ENCODE measurements at regions not wholly inside any gene's neighbourhood (a gene's known extent, or its start where the extent isn't known, plus 50 kb on each side); places are given as distances from the start of the nearest gene placed in this dataset.

GRCh38 chr14:87492561-87492960 lies 500.4 kb downstream of the GALC start:
- Histone ChIP-seq H3K9me2 (ENCODE audit: insufficient read depth) (no peaks in the 10 kb centered on the region), H3F3A (ENCODE audit: insufficient read depth, low read depth) (no peaks in the 10 kb centered on the region), H3K4me2 (no peak overlapping the region), H3K36me3 (ENCODE audit: low read depth) (no peaks in the 10 kb centered on the region), H3K27me3 (ENCODE audit: insufficient read depth, low read depth) (no peaks in the 10 kb centered on the region), H3K4me3 (no peak overlapping the region), H3K9me3 (ENCODE audit: insufficient read depth, low read depth) (no peaks in the 10 kb centered on the region), H3K27ac (no peak overlapping the region), H4K20me1 (ENCODE audit: insufficient read depth) (no peaks in the 10 kb centered on the region), H2AFZ (no peak overlapping the region), H3K4me1 (replicated peaks; ENCODE audit: insufficient read depth) (no peaks in the 10 kb centered on the region), H3K79me2 (ENCODE audit: low read depth) (no peaks in the 10 kb centered on the region)
- CTCF ChIA-PET: no interaction called here
- POLR2A ChIA-PET (ENCODE audit: unreplicated experiment): no interaction called here
- TF ChIP-seq CTCF (conservative IDR thresholded peaks at IDR 0.05) (no peak), EZH2 (IDR thresholded peaks at IDR 0.05; ENCODE audit: low read depth) (no peak)
- intact Hi-C loops (cut with micrococcal nuclease; ENCODE audit: unreplicated experiment): no loop called here
- no peak for DNase-seq
- no TSS peak for BruUV-seq (replicated peaks)

- H3K27me3 ChIP-seq (ENCODE audit: insufficient read depth, low read depth): no peaks in the 10 kb centered on the region
- H3K4me3 ChIP-seq: no peak overlapping the region
- no peaks in the 10 kb centered on the region for H4K20me1 ChIP-seq (ENCODE audit: insufficient read depth)
- no peaks in the 10 kb centered on the region for H3K4me1 ChIP-seq (replicated peaks; ENCODE audit: insufficient read depth)
- DNase-seq: peak in 1 of 2 experiments; percentile 50
- no peaks in the 10 kb centered on the region for H3K9me3 ChIP-seq (ENCODE audit: insufficient read depth, low read depth)
- H2AFZ ChIP-seq: no peak overlapping the region
- H3K4me2 ChIP-seq: no peak overlapping the region
- no peak overlapping the region for H3K27ac ChIP-seq
- no peaks in the 10 kb centered on the region for H3K79me2 ChIP-seq (ENCODE audit: low read depth)
- TF ChIP-seq CTCF (conservative IDR thresholded peaks at IDR 0.05): no peak
- no peak for TF ChIP-seq EZH2 (IDR thresholded peaks at IDR 0.05; ENCODE audit: low read depth)
- BruUV-seq (replicated peaks): no TSS peak
- no peaks in the 10 kb centered on the region for H3K36me3 ChIP-seq (ENCODE audit: low read depth)
- H3F3A ChIP-seq (ENCODE audit: insufficient read depth, low read depth): no peaks in the 10 kb centered on the region
- no peaks in the 10 kb centered on the region for H3K9me2 ChIP-seq (ENCODE audit: insufficient read depth)
- intact Hi-C loops (cut with micrococcal nuclease; ENCODE audit: unreplicated experiment): no loop called here
- POLR2A ChIA-PET (ENCODE audit: unreplicated experiment): no interaction called here
- CTCF ChIA-PET: no interaction called here
Measured at GRCh38 chr14:87491816-87492215, 501.2 kb downstream of the GALC start.

GRCh38 chr14:87489196-87489819 lies 503.7 kb downstream of the GALC start:
- ChIA-PET POLR2A (ENCODE audit: unreplicated experiment) (no interaction called here), CTCF (no interaction called here)
- no peak for DNase-seq
- H3K27me3 ChIP-seq (ENCODE audit: insufficient read depth, low read depth): no peaks in the 10 kb centered on the region
- no peaks in the 10 kb centered on the region for H3K4me1 ChIP-seq (replicated peaks; ENCODE audit: insufficient read depth)
- H3F3A ChIP-seq (ENCODE audit: insufficient read depth, low read depth): no peaks in the 10 kb centered on the region
- TF ChIP-seq CTCF (conservative IDR thresholded peaks at IDR 0.05) (no peak), EZH2 (IDR thresholded peaks at IDR 0.05; ENCODE audit: low read depth) (no peak)
- no peak overlapping the region for H2AFZ ChIP-seq
- intact Hi-C loops (cut with micrococcal nuclease; ENCODE audit: unreplicated experiment): no loop called here
- no peaks in the 10 kb centered on the region for H3K9me2 ChIP-seq (ENCODE audit: insufficient read depth)
- BruUV-seq (replicated peaks): no TSS peak
- H3K4me3 ChIP-seq: no peak overlapping the region
- H3K36me3 ChIP-seq (ENCODE audit: low read depth): no peaks in the 10 kb centered on the region
- H3K4me2 ChIP-seq: no peak overlapping the region
- H3K79me2 ChIP-seq (ENCODE audit: low read depth): no peaks in the 10 kb centered on the region
- no peak overlapping the region for H3K27ac ChIP-seq
- no peaks in the 10 kb centered on the region for H4K20me1 ChIP-seq (ENCODE audit: insufficient read depth)
- H3K9me3 ChIP-seq (ENCODE audit: insufficient read depth, low read depth): no peaks in the 10 kb centered on the region

Measured in PC-9 (cell line).